ENCODE measurements at regions not wholly inside any gene's neighbourhood (a gene's known extent, or its start where the extent isn't known, plus 50 kb on each side); places are given as distances from the start of the nearest gene placed in this dataset.

DNA sequence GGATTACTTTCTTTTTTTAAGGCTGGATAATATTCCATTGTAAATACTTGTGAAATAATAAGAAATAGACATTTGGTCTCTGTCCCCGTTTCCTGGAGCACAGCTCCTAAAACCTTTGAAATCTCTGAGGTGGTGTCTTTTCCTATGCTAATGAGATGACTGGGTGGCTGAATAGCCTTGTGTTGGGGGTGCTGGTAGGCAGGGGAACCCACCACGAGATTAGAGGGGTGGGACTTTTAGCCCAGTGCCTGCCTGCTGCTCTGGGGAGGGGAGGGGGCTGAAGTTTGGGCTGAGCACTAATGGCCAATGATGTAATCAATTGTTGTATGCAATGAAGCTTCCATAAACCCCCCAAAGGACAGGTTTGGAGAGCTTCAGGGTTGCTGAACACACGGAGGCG lies 175.7 kb downstream of the FGF9 start:
- no peaks in the 10 kb centered on the region for H3K27me3 ChIP-seq (replicated peaks; ENCODE audit: insufficient read depth)
- no peak for ATAC-seq (ENCODE audit: insufficient number of reproducible peaks, low FRiP score, low read depth)
- DNase-seq (ENCODE audit: low spot score), result no peak

DNA sequence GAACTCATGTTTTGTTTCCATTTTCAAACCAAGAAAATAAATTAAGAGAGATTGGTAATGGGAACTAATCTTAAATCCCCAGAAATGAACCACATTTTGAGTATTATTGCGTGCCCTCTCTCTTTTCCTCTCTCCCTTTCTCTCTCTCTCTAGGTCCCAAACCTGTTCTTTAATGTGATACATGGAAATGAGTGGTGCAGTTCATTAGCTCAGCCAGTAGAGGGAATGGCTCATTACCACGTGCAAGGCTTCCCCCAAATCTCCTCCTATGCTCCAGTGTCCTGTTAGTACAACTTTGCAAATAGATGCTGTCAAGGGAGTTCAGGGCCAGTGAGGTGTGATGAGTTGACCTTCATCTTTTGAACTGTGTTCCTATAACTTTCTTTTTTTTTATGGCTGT lies 178.4 kb downstream of the FGF9 start:
- Histone ChIP-seq H3K4me3 (no peak overlapping the region), H3K9me3 (no peaks in the 10 kb centered on the region), H3K36me3 (no peaks in the 10 kb centered on the region), H3K27ac (peak overlapping the region in 1 of 2 donors; percentile 25), H3K4me1 (ENCODE audit: control insufficient read depth in 1 of 2, low read depth in 2 of 2) (peaks cover 7 to 23% of the 10 kb centered on the region in 2 donors), H3K27me3 (replicated peaks; ENCODE audit: insufficient read depth) (no peaks in the 10 kb centered on the region)
- ATAC-seq (ENCODE audit: insufficient number of reproducible peaks, low FRiP score, low read depth), result peak; percentile 43
- DNase-seq (ENCODE audit: low spot score), result no peak
- TF ChIP-seq, protein P1, sequence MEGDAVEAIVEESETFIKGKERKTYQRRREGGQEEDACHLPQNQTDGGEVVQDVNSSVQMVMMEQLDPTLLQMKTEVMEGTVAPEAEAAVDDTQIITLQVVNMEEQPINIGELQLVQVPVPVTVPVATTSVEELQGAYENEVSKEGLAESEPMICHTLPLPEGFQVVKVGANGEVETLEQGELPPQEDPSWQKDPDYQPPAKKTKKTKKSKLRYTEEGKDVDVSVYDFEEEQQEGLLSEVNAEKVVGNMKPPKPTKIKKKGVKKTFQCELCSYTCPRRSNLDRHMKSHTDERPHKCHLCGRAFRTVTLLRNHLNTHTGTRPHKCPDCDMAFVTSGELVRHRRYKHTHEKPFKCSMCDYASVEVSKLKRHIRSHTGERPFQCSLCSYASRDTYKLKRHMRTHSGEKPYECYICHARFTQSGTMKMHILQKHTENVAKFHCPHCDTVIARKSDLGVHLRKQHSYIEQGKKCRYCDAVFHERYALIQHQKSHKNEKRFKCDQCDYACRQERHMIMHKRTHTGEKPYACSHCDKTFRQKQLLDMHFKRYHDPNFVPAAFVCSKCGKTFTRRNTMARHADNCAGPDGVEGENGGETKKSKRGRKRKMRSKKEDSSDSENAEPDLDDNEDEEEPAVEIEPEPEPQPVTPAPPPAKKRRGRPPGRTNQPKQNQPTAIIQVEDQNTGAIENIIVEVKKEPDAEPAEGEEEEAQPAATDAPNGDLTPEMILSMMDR (IDR thresholded peaks at IDR 0.05), result peak; percentile 50

More for the DNA sequence above, 175.7 kb downstream of the FGF9 start:
- no peak overlapping the region for H3K4me3 ChIP-seq
- H3K36me3 ChIP-seq, result no peaks in the 10 kb centered on the region
- TF ChIP-seq, protein P1 (IDR thresholded peaks at IDR 0.05), result no peak
- peaks cover 7 to 23% of the 10 kb centered on the region in 2 donors for H3K4me1 ChIP-seq (ENCODE audit: control insufficient read depth in 1 of 2, low read depth in 2 of 2)
- H3K27ac ChIP-seq, result no peak overlapping the region
- no peaks in the 10 kb centered on the region for H3K9me3 ChIP-seq

DNA sequence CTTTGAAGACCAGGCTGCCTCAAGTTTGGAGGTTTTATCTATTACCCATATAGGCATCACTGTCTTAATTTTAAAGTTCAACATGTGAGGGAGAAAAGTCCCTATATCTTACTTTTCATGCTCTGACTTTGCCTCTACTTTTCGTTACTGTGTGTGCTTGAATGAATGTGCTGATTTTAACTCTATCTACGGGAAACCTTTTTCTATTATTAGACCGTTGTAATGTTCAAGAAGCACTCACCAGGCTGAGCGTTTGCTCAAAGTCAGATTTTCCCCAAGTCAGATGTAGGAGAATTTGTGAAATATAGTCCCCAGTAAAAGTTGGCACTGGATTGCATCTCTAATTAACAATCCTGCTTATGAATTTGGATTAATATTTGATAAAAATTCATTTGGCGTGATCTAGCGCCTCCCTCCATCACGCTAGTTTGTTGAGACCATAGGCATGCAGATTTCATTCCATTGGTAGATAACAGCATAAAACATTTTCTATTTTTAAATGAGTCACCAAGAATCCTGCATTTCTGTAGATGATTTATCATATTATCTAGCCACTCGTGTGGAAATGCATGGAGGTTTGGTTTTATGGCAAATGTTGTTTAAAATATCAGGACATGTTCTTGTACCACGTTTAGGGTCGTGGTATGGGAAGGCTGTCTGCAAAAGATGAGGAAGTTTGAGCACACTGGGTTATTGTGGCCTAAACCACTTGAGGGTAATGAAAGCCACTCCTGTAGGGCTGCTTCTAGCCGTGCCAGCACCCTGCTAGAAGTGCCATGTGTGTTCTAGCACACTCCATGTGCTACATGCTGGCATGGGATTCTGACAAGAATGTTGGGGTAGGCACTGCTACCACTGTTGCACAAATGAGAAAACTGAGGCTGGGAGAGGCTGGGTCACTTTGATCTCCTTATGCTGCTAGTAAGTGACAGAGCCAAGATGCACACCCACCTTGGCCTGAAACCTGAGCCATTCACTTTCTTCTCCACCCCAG lies 179.4 kb downstream of the FGF9 start:
- Histone ChIP-seq H3K27ac (peak overlapping the region; percentile 3 to 25), H3K4me3 (no peak overlapping the region), H3K27me3 (replicated peaks; ENCODE audit: insufficient read depth) (no peaks in the 10 kb centered on the region), H3K4me1 (ENCODE audit: control insufficient read depth in 1 of 2, low read depth in 2 of 2) (peaks cover 7 to 23% of the 10 kb centered on the region in 2 donors), H3K9me3 (no peaks in the 10 kb centered on the region), H3K36me3 (no peaks in the 10 kb centered on the region)
- TF ChIP-seq, protein P1 (IDR thresholded peaks at IDR 0.05), result no peak
- no peak for ATAC-seq (ENCODE audit: insufficient number of reproducible peaks, low FRiP score, low read depth)
- DNase-seq (ENCODE audit: low spot score), result no peak

DNA sequence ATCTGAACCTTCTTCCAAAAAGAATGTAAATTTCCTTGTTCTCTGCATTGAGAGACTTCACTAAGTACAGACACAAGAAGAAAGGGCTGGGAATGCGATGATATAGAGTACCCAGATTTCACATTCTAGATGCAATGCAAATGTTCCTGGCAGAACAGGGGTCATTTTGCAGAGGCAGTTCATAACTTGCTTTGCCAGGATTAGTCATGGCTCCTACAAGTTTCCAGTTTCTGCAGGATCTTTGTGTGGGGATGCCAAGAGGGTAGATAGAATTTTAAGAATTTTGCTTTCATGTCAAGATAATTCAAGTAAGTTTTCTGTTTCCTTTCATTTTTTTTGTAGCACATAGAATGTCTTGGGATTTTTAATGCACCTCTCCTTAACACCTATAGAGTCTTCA lies 181.2 kb downstream of the FGF9 start:
- Histone ChIP-seq H3K4me3 (no peak overlapping the region), H3K27ac (no peak overlapping the region), H3K27me3 (replicated peaks; ENCODE audit: insufficient read depth) (no peaks in the 10 kb centered on the region), H3K4me1 (ENCODE audit: control insufficient read depth in 1 of 2, low read depth in 2 of 2) (peaks cover 7 to 23% of the 10 kb centered on the region in 2 donors), H3K9me3 (no peaks in the 10 kb centered on the region), H3K36me3 (no peaks in the 10 kb centered on the region)
- DNase-seq (ENCODE audit: low spot score), result no peak
- TF ChIP-seq, protein P1 (IDR thresholded peaks at IDR 0.05), result no peak
- ATAC-seq (ENCODE audit: insufficient number of reproducible peaks, low FRiP score, low read depth), result no peak

DNA sequence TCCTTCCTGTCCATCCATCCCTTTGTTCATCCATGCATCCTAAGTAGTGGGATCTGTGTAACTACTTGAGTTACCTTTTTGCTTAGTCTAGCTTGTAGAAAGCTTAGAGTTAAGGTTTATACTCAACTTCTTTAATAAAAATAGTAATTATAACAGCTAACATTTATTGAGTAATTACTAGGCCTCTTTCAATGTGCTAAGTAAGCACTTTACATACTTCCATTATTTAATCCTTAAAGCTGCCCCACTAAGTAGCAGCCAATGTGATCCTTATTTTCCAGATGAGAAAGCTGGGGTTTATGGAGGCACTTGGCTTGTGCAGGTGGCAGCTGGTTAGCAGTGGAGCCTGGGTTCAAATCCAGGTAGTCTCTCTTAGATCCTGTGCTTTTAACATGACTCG lies 182.9 kb downstream of the FGF9 start:
- Histone ChIP-seq H3K27ac (no peak overlapping the region), H3K4me3 (no peak overlapping the region), H3K36me3 (no peaks in the 10 kb centered on the region), H3K9me3 (no peaks in the 10 kb centered on the region), H3K27me3 (replicated peaks; ENCODE audit: insufficient read depth) (no peaks in the 10 kb centered on the region), H3K4me1 (ENCODE audit: control insufficient read depth in 1 of 2, low read depth in 2 of 2) (peaks cover 7 to 23% of the 10 kb centered on the region in 2 donors)
- TF ChIP-seq, protein P1 (IDR thresholded peaks at IDR 0.05), result no peak
- DNase-seq (ENCODE audit: low spot score), result no peak
- no peak for ATAC-seq (ENCODE audit: insufficient number of reproducible peaks, low FRiP score, low read depth)
